Sigmoid colon (tissue), 3 donors: ENCODE measurements at regions not wholly inside any gene's neighbourhood (a gene's known extent, or its start where the extent isn't known, plus 50 kb on each side); places are given as distances from the start of the nearest gene placed in this dataset.

Experiments
- POLR2A ChIP-seq, 2 donors: fragments of 450-650 bp; IDR thresholded peaks; one replicate each; pipeline ENCODE4 v1.6.1; 2016; ENCODE audit warnings: antibody characterized with exemption in 2 of 2, mild to moderate bottlenecking in 2 of 2, moderate library complexity in 2 of 2
- TF ChIP-seq, protein P1 (sequence below), 4 experiments: fragments of 450-650 bp in 3 of 4; fragments of 200-600 bp in 1 of 4; IDR thresholded peaks; one replicate each; pipeline ENCODE4 v1.5.1; 2016 to 2019; ENCODE audit warnings: antibody characterized with exemption in 4 of 4, mild to moderate bottlenecking in 3 of 4, moderate library complexity in 2 of 4

DNA sequence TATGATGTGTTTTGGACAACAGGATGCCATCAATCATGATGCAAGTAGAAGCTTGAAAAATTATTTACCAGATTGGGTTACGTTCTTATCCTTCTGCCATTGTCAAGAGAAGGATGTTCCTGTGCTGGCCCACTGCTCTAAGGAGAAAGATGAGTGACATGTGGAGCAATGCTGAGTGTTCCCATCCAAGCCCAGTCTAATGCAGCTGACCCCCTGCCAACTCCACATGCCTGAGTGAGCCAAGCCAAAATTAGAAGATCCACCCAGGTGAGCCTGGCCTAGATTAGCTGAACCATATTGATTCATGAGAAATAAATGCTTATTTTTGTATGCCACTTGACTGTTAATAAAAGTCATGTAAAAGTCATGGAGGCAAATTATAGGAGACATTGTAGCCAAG is 446.5 kb downstream of the CNTN3 start:
- no peak for TF ChIP-seq POLR2A (IDR thresholded peaks at IDR 0.05)
- TF ChIP-seq, protein P1, sequence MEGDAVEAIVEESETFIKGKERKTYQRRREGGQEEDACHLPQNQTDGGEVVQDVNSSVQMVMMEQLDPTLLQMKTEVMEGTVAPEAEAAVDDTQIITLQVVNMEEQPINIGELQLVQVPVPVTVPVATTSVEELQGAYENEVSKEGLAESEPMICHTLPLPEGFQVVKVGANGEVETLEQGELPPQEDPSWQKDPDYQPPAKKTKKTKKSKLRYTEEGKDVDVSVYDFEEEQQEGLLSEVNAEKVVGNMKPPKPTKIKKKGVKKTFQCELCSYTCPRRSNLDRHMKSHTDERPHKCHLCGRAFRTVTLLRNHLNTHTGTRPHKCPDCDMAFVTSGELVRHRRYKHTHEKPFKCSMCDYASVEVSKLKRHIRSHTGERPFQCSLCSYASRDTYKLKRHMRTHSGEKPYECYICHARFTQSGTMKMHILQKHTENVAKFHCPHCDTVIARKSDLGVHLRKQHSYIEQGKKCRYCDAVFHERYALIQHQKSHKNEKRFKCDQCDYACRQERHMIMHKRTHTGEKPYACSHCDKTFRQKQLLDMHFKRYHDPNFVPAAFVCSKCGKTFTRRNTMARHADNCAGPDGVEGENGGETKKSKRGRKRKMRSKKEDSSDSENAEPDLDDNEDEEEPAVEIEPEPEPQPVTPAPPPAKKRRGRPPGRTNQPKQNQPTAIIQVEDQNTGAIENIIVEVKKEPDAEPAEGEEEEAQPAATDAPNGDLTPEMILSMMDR (IDR thresholded peaks at IDR 0.05): no peak
